ENCODE measurements at regions not wholly inside any gene's neighbourhood (a gene's known extent, or its start where the extent isn't known, plus 50 kb on each side); places are given as distances from the start of the nearest gene placed in this dataset.
A peak's percentile ranks its signal among the peaks of the same experiment; 100 is the strongest.

- no peak for TF ChIP-seq CTCF (conservative IDR thresholded peaks at IDR 0.05; ENCODE audit: low read depth, low read length)
- H3K4me3 ChIP-seq (ENCODE audit: low read length) = no peak overlapping the region
- no peak for DNase-seq (ENCODE audit: low read depth)
Observed at GRCh38 chr4:115938764-115939443, 825.5 kb upstream of the NDST4 start.

GRCh38 chr4:115929373-115929772, 816.0 kb upstream of the NDST4 start:
- TF ChIP-seq CTCF (conservative IDR thresholded peaks at IDR 0.05; ENCODE audit: low read depth, low read length) = no peak
- H3K4me3 ChIP-seq (ENCODE audit: low read length) = no peak overlapping the region
- no peak for DNase-seq (ENCODE audit: low read depth)

GRCh38 chr4:115927382-115927781, 814.0 kb upstream of the NDST4 start:
- no peak for TF ChIP-seq CTCF (conservative IDR thresholded peaks at IDR 0.05; ENCODE audit: low read depth, low read length)
- no peak for DNase-seq (ENCODE audit: low read depth)
- H3K4me3 ChIP-seq (ENCODE audit: low read length) = no peak overlapping the region

- no peak for DNase-seq (ENCODE audit: low read depth)
- TF ChIP-seq CTCF (conservative IDR thresholded peaks at IDR 0.05; ENCODE audit: low read depth, low read length) = no peak
Observed at GRCh38 chr4:115923152-115923551, 809.7 kb upstream of the NDST4 start.

DNA sequence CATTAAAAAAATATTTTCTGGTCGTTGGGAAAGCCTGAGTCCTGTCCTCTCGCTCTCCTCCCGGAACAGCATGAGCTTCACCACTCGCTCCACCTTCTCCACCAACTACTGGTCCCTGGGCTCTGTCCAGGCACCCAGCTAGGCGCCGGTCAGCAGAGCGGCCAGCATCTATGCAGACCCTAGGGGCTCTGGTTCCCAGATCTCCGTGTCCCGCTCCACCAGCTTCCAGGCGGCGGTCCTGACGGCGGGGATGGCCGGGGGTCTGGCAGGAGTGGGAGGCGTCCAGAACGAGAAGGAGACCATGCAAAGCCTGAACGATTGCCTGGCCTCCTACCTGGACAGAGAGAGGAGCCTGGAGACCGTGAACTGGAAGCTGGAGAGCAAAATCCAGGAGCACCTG, 807.2 kb upstream of the NDST4 start:
- DNase-seq (ENCODE audit: low read depth) = no peak
- H3K4me3 ChIP-seq (ENCODE audit: low read length) = no peak overlapping the region
- TF ChIP-seq CTCF (conservative IDR thresholded peaks at IDR 0.05; ENCODE audit: low read depth, low read length) = no peak

More at GRCh38 chr4:115923152-115923551, 809.7 kb upstream of the NDST4 start:
- H3K4me3 ChIP-seq (ENCODE audit: low read length) = no peak overlapping the region

DNA sequence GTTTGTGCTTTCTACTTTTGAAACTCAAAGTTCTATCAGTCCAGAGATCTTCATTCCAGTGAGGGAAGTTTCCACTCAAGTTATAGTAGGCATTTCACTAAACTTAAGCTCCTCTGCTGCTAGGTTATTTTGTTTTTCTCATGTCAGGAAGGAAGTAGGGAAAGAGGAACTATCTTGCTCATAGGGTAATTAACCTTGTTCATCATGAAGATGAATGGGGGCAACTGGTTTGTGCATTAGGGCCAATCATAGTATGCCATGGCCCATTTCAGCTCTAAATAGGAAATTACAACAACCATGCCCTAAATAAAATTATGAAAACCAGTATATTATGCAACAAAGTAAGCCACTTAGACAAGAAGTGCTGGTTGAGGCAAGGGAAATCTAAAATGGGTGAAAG, 804.7 kb upstream of the NDST4 start:
- no peak overlapping the region for H3K4me3 ChIP-seq (ENCODE audit: low read length)
- TF ChIP-seq CTCF (conservative IDR thresholded peaks at IDR 0.05; ENCODE audit: low read depth, low read length) = no peak
- DNase-seq (ENCODE audit: low read depth) = no peak

DNA sequence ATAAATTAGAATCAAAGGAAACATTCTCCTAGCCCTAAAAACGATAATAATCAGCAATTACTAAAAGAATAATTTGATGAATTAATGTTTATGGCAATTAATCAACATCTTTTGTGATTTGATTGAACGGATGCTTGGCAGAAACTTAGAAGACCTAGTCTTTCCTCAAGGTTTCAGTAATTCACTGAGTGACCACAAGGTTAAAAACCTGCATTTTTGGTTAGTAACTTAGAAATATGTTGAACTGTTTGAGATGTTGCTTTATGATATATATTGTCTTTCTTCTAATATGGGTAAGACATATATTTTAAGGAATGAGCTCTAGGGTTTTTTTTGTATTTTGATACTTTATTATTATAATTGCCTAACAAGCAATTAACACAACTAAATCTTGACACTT, 793.0 kb upstream of the NDST4 start:
- H3K4me3 ChIP-seq (ENCODE audit: low read length) = no peak overlapping the region
- DNase-seq (ENCODE audit: low read depth) = no peak
- peak; percentile 2 for TF ChIP-seq CTCF (conservative IDR thresholded peaks at IDR 0.05; ENCODE audit: low read depth, low read length)

Data from retinal pigment epithelial cell (primary cell).